ENCODE measurements at regions not wholly inside any gene's neighbourhood (a gene's known extent, or its start where the extent isn't known, plus 50 kb on each side); places are given as distances from the start of the nearest gene placed in this dataset.

- Histone ChIP-seq H3K4me1 (ENCODE audit: insufficient read depth, low read length, poor library complexity, severe bottlenecking) (no peaks in the 10 kb centered on the region), H3K9me3 (ENCODE audit: insufficient read depth, low read depth, low read length) (no peaks in the 10 kb centered on the region), H3K36me3 (ENCODE audit: insufficient read depth, low read length) (no peaks in the 10 kb centered on the region), H3K4me3 (ENCODE audit: low read length, poor library complexity, severe bottlenecking) (no peak overlapping the region), H3K9me2 (replicated peaks; ENCODE audit: low read depth, low read length) (no peaks in the 10 kb centered on the region), H2AFZ (ENCODE audit: low read length) (no peak overlapping the region), H3K9ac (ENCODE audit: low read depth, low read length, poor library complexity, severe bottlenecking) (no peak overlapping the region), H3K79me2 (ENCODE audit: insufficient read depth, low read length) (no peaks in the 10 kb centered on the region), H3F3A (ENCODE audit: low read depth) (no peaks in the 10 kb centered on the region), H3K27me3 (ENCODE audit: insufficient read depth, low read length, poor library complexity, severe bottlenecking) (no peaks in the 10 kb centered on the region), H4K20me1 (ENCODE audit: insufficient read depth, low read length, poor library complexity, severe bottlenecking) (no peaks in the 10 kb centered on the region), H3K4me2 (ENCODE audit: low read depth, low read length, poor library complexity, severe bottlenecking) (no peak overlapping the region)
- TF ChIP-seq CTCF (conservative IDR thresholded peaks at IDR 0.05; ENCODE audit: low read length) (no peak), EZH2phosphoT487 (IDR thresholded peaks at IDR 0.05; ENCODE audit: borderline replicate concordance) (no peak)
These were observed 58.3 kb upstream of the KIF5B start for GRCh38 chr10:32114508-32114907.

GRCh38 chr10:32112055-32112454, 55.8 kb upstream of the KIF5B start:
- TF ChIP-seq CTCF (conservative IDR thresholded peaks at IDR 0.05; ENCODE audit: low read length) (no peak), EZH2phosphoT487 (IDR thresholded peaks at IDR 0.05; ENCODE audit: borderline replicate concordance) (no peak)
- Histone ChIP-seq H3F3A (ENCODE audit: low read depth) (no peaks in the 10 kb centered on the region), H3K79me2 (ENCODE audit: insufficient read depth, low read length) (no peaks in the 10 kb centered on the region), H3K9me3 (ENCODE audit: insufficient read depth, low read depth, low read length) (no peaks in the 10 kb centered on the region), H3K9ac (ENCODE audit: low read depth, low read length, poor library complexity, severe bottlenecking) (no peak overlapping the region), H3K9me2 (replicated peaks; ENCODE audit: low read depth, low read length) (no peaks in the 10 kb centered on the region), H3K4me1 (ENCODE audit: insufficient read depth, low read length, poor library complexity, severe bottlenecking) (no peaks in the 10 kb centered on the region), H3K27me3 (ENCODE audit: insufficient read depth, low read length, poor library complexity, severe bottlenecking) (no peaks in the 10 kb centered on the region), H4K20me1 (ENCODE audit: insufficient read depth, low read length, poor library complexity, severe bottlenecking) (no peaks in the 10 kb centered on the region), H3K36me3 (ENCODE audit: insufficient read depth, low read length) (no peaks in the 10 kb centered on the region), H3K4me2 (ENCODE audit: low read depth, low read length, poor library complexity, severe bottlenecking) (no peak overlapping the region), H2AFZ (ENCODE audit: low read length) (no peak overlapping the region), H3K4me3 (ENCODE audit: low read length, poor library complexity, severe bottlenecking) (no peak overlapping the region)

- Histone ChIP-seq H3K4me2 (ENCODE audit: low read depth, low read length, poor library complexity, severe bottlenecking) (no peak overlapping the region), H2AFZ (ENCODE audit: low read length) (no peak overlapping the region), H3K4me3 (ENCODE audit: low read length, poor library complexity, severe bottlenecking) (no peak overlapping the region), H3K9me3 (ENCODE audit: insufficient read depth, low read depth, low read length) (no peaks in the 10 kb centered on the region), H3K36me3 (ENCODE audit: insufficient read depth, low read length) (no peaks in the 10 kb centered on the region), H3K9me2 (replicated peaks; ENCODE audit: low read depth, low read length) (no peaks in the 10 kb centered on the region), H3K4me1 (ENCODE audit: insufficient read depth, low read length, poor library complexity, severe bottlenecking) (no peaks in the 10 kb centered on the region), H3F3A (ENCODE audit: low read depth) (no peaks in the 10 kb centered on the region), H3K9ac (ENCODE audit: low read depth, low read length, poor library complexity, severe bottlenecking) (no peak overlapping the region), H4K20me1 (ENCODE audit: insufficient read depth, low read length, poor library complexity, severe bottlenecking) (no peaks in the 10 kb centered on the region), H3K27me3 (ENCODE audit: insufficient read depth, low read length, poor library complexity, severe bottlenecking) (no peaks in the 10 kb centered on the region), H3K79me2 (ENCODE audit: insufficient read depth, low read length) (no peaks in the 10 kb centered on the region)
- TF ChIP-seq EZH2phosphoT487 (IDR thresholded peaks at IDR 0.05; ENCODE audit: borderline replicate concordance) (no peak), CTCF (conservative IDR thresholded peaks at IDR 0.05; ENCODE audit: low read length) (no peak)
These were observed 55.4 kb upstream of the KIF5B start for GRCh38 chr10:32111585-32111984.

Measured in Loucy (cell line).